ENCODE measurements at regions not wholly inside any gene's neighbourhood (a gene's known extent, or its start where the extent isn't known, plus 50 kb on each side); places are given as distances from the start of the nearest gene placed in this dataset.

DNA sequence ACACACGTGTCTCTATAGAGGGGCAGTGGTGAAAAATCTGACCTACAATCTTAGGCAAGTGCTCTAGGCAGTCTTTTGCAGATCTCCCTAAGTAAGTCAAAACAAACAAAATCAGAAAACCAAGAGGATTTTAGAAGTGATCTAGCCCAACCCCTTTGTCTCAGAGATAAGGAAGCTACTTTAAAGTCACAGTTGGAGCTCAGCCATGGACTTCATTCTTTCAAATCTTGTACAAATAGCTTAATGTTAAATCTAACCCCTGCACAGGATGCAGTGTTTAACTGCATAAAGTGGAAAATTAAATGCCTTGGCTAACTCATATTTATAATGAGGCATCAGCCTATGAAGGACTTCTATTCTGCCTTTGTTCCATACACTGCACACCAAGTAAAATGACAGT, 135.1 kb upstream of the RFX3 start:
- no peaks in the 10 kb centered on the region for H3K9me3 ChIP-seq (ENCODE audit: insufficient read depth, low read depth, low read length)
- no peak overlapping the region for H3K4me3 ChIP-seq (ENCODE audit: insufficient read depth, low read depth, low read length)
- no peaks in the 10 kb centered on the region for H3K79me2 ChIP-seq (ENCODE audit: insufficient read depth, low read length)
- no peaks in the 10 kb centered on the region for H3K27me3 ChIP-seq (ENCODE audit: insufficient read depth, low read length)
- no peak overlapping the region for H3K4me2 ChIP-seq (ENCODE audit: low read length)
- no peak for FAIRE-seq
- no peak overlapping the region for H2AFZ ChIP-seq (ENCODE audit: low read depth, low read length)
- no peak overlapping the region for H3K9ac ChIP-seq (ENCODE audit: low read length)
- Mint-ChIP-seq H3K4me1 (ENCODE audit: low read depth, unreplicated experiment) (peaks cover 15% of the 10 kb centered on the region), H3K27ac (ENCODE audit: unreplicated experiment) (no peak overlapping the region), H3K36me3 (ENCODE audit: low read depth, unreplicated experiment) (no peaks in the 10 kb centered on the region), H3K4me3 (ENCODE audit: unreplicated experiment) (no peak overlapping the region), H3K27me3 (ENCODE audit: low read depth, unreplicated experiment) (peaks cover 2% of the 10 kb centered on the region), H3K9me3 (ENCODE audit: unreplicated experiment) (no peaks in the 10 kb centered on the region)
- no peak overlapping the region for H3K27ac ChIP-seq (ENCODE audit: low read depth, low read length)
- no peaks in the 10 kb centered on the region for H3K36me3 ChIP-seq (ENCODE audit: insufficient read depth, low read length)
- H3K4me1 ChIP-seq (ENCODE audit: insufficient read depth, low read length): peaks cover 4% of the 10 kb centered on the region
- TF ChIP-seq CTCF (IDR thresholded peaks at IDR 0.05; ENCODE audit: insufficient read depth, low read depth, low read length) (no peak), EZH2 (IDR thresholded peaks at IDR 0.05; ENCODE audit: insufficient read depth, low read length) (no peak)
- no peak for DNase-seq (ENCODE audit: low read depth)
- no peaks in the 10 kb centered on the region for H4K20me1 ChIP-seq (ENCODE audit: insufficient read depth, low read length)

GRCh38 chr9:3659647-3660046, 133.8 kb upstream of the RFX3 start:
- FAIRE-seq (no peak), DNase-seq (ENCODE audit: low read depth) (no peak)
- Histone ChIP-seq H4K20me1 (ENCODE audit: insufficient read depth, low read length) (no peaks in the 10 kb centered on the region), H3K27me3 (ENCODE audit: insufficient read depth, low read length) (no peaks in the 10 kb centered on the region), H3K9me3 (ENCODE audit: insufficient read depth, low read depth, low read length) (no peaks in the 10 kb centered on the region), H3K36me3 (ENCODE audit: insufficient read depth, low read length) (no peaks in the 10 kb centered on the region), H3K4me2 (ENCODE audit: low read length) (no peak overlapping the region), H3K4me1 (ENCODE audit: insufficient read depth, low read length) (peaks cover 4% of the 10 kb centered on the region), H3K9ac (ENCODE audit: low read length) (no peak overlapping the region), H3K79me2 (ENCODE audit: insufficient read depth, low read length) (no peaks in the 10 kb centered on the region), H3K27ac (ENCODE audit: low read depth, low read length) (no peak overlapping the region), H2AFZ (ENCODE audit: low read depth, low read length) (no peak overlapping the region), H3K4me3 (ENCODE audit: insufficient read depth, low read depth, low read length) (no peak overlapping the region)
- Mint-ChIP-seq H3K9me3 (ENCODE audit: unreplicated experiment) (no peaks in the 10 kb centered on the region), H3K4me3 (ENCODE audit: unreplicated experiment) (no peak overlapping the region), H3K27me3 (ENCODE audit: low read depth, unreplicated experiment) (peaks cover 2% of the 10 kb centered on the region), H3K4me1 (ENCODE audit: low read depth, unreplicated experiment) (peaks cover 15% of the 10 kb centered on the region), H3K36me3 (ENCODE audit: low read depth, unreplicated experiment) (no peaks in the 10 kb centered on the region), H3K27ac (ENCODE audit: unreplicated experiment) (no peak overlapping the region)
- TF ChIP-seq EZH2 (IDR thresholded peaks at IDR 0.05; ENCODE audit: insufficient read depth, low read length) (no peak), CTCF (IDR thresholded peaks at IDR 0.05; ENCODE audit: insufficient read depth, low read depth, low read length) (no peak)

- Mint-ChIP-seq H3K9me3 (ENCODE audit: unreplicated experiment) (no peaks in the 10 kb centered on the region), H3K4me3 (ENCODE audit: unreplicated experiment) (no peak overlapping the region)
- no peak for FAIRE-seq
Measured at GRCh38 chr9:3658964-3659363, 133.2 kb upstream of the RFX3 start.

More at GRCh38 chr9:3658964-3659363, 133.2 kb upstream of the RFX3 start:
- Histone ChIP-seq H3K4me2 (ENCODE audit: low read length) (no peak overlapping the region), H3K9me3 (ENCODE audit: insufficient read depth, low read depth, low read length) (no peaks in the 10 kb centered on the region), H3K36me3 (ENCODE audit: insufficient read depth, low read length) (no peaks in the 10 kb centered on the region), H3K9ac (ENCODE audit: low read length) (no peak overlapping the region), H3K79me2 (ENCODE audit: insufficient read depth, low read length) (no peaks in the 10 kb centered on the region), H3K27ac (ENCODE audit: low read depth, low read length) (no peak overlapping the region), H3K4me3 (ENCODE audit: insufficient read depth, low read depth, low read length) (no peak overlapping the region), H2AFZ (ENCODE audit: low read depth, low read length) (no peak overlapping the region), H3K4me1 (ENCODE audit: insufficient read depth, low read length) (peaks cover 4% of the 10 kb centered on the region), H4K20me1 (ENCODE audit: insufficient read depth, low read length) (no peaks in the 10 kb centered on the region), H3K27me3 (ENCODE audit: insufficient read depth, low read length) (no peaks in the 10 kb centered on the region)
- Mint-ChIP-seq H3K27ac (ENCODE audit: unreplicated experiment) (no peak overlapping the region), H3K27me3 (ENCODE audit: low read depth, unreplicated experiment) (peaks cover 2% of the 10 kb centered on the region), H3K36me3 (ENCODE audit: low read depth, unreplicated experiment) (no peaks in the 10 kb centered on the region), H3K4me1 (ENCODE audit: low read depth, unreplicated experiment) (peaks cover 15% of the 10 kb centered on the region)
- no peak for TF ChIP-seq CTCF (IDR thresholded peaks at IDR 0.05; ENCODE audit: insufficient read depth, low read depth, low read length)
- no peak for TF ChIP-seq EZH2 (IDR thresholded peaks at IDR 0.05; ENCODE audit: insufficient read depth, low read length)
- no peak for DNase-seq (ENCODE audit: low read depth)

All from astrocyte (in vitro differentiated cells and primary cell).